Fibroblast of the aortic adventitia (primary cell): ENCODE measurements at regions not wholly inside any gene's neighbourhood (a gene's known extent, or its start where the extent isn't known, plus 50 kb on each side); places are given as distances from the start of the nearest gene placed in this dataset.

Experiments used
- DNase-seq: peaks from one replicate; pipeline ENCODE4 v3.0.0-alpha.2; 2010; ENCODE audit warnings: low read depth
- H3K4me3 ChIP-seq: 2 replicates; pipeline ENCODE4 v1.5.1; 2011; ENCODE audit warnings: low read depth, mild to moderate bottlenecking, control low read depth, low read length, moderate library complexity
- TF ChIP-seq, protein P1 (sequence below): IDR thresholded peaks from 2 replicates; pipeline ENCODE4 v1.5.1; 2011; ENCODE audit warnings: mild to moderate bottlenecking, low read length, control low read depth, inconsistent platforms; ENCODE audit not compliant: insufficient read depth

DNA sequence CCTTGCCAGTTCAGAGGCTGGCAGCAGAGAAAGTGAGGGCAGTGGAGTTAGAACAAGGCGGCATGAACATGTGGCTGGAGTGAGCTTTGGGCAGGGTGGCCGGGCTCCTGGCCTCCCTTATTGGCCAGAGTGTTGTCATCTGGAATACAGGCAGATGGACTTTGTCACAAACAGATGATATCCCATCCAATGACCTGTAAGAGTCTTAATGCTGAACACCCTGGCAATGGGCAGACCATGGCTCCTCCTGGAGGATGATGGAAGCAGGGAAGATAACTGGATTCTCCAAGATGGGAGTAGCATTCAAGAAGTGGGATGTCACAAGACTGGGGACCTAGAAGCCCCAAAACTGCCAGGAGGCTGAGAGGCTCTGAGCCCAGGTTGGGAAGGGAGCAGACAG lies 242.1 kb downstream of the MAFB start:
- TF ChIP-seq, protein P1, sequence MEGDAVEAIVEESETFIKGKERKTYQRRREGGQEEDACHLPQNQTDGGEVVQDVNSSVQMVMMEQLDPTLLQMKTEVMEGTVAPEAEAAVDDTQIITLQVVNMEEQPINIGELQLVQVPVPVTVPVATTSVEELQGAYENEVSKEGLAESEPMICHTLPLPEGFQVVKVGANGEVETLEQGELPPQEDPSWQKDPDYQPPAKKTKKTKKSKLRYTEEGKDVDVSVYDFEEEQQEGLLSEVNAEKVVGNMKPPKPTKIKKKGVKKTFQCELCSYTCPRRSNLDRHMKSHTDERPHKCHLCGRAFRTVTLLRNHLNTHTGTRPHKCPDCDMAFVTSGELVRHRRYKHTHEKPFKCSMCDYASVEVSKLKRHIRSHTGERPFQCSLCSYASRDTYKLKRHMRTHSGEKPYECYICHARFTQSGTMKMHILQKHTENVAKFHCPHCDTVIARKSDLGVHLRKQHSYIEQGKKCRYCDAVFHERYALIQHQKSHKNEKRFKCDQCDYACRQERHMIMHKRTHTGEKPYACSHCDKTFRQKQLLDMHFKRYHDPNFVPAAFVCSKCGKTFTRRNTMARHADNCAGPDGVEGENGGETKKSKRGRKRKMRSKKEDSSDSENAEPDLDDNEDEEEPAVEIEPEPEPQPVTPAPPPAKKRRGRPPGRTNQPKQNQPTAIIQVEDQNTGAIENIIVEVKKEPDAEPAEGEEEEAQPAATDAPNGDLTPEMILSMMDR, result no peak
- H3K4me3 ChIP-seq, result no peak overlapping the region
- DNase-seq, result no peak

DNA sequence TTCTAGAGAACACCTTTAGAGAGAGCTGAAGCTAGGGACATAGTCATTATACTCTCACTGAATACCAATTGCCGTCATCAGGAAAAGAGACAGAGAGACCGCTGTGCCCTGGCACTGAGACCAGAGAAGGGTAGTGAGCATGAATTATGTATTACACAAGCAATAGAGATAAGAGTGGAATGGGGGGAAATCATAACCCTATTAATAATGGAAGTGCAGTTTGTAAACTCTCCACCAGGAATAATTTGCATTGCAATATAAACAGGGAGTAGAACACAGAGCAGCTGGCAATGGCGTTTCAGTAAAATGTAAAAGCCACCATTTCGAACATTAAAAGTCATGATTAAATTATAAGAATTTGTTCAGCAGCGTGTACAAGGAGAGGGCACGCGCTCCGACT lies 244.5 kb downstream of the MAFB start:
- no peak overlapping the region for H3K4me3 ChIP-seq
- TF ChIP-seq, protein P1, result no peak
- no peak for DNase-seq

DNA sequence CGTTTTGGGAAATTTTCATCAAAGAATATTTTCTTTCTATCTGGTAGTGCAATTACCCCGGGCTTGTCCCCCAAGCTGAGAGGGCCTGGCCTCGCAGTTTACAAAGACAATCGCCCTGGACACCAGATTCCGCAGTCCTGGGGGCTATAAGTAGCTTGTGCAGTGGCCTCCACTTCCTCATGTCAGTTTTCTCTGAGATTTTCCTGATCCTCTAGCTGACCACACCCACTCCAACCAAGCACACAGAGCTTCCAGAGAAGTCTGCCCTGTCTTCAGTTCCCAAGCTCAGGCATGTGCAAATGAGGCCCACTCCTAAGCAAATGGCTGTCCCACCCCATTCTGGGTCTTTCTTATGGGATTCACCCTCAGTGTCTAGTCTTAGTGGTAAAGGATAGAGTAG lies 245.3 kb downstream of the MAFB start:
- TF ChIP-seq, protein P1, result no peak
- no peak overlapping the region for H3K4me3 ChIP-seq
- no peak for DNase-seq

DNA sequence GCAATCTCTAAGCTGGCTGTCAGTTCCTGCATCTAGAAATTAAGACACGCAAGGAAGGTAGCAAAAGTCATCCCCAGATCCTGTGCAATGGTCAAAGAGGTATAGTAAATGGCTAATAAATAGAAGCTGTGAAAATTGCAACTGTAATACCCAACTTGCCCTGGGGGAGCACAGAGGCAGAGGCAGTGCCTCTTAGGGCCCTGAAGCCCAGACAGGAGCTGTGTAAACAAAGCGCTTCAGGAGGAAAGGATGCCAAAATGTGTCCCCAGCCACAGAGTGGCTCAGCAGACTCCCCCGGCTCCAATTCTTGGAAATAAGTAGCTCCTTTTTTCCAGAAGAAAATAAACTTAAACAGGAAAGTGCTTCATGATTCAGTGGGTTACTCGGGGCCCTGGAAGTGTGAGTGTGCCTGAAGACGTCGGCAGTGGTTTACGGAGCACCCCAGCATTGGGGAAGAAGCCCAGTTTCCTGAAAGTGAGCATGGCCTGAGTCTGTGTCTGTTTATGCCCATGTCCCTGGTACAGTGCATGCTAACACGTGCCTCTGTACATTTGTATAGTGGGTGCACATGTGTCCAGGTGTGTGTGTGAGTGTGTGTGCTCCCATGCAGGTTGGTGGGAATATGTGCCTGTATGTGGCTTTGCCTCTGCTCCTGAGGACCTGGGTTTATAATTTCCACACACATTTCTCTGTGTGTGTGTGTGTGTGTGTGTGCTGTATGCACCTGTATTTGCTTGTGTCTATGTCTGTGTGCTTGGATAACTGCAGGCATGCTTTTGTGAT lies 246.7 kb downstream of the MAFB start:
- peak; percentile 1 for DNase-seq
- TF ChIP-seq, protein P1, result peak; percentile 15
- H3K4me3 ChIP-seq, result no peak overlapping the region

DNA sequence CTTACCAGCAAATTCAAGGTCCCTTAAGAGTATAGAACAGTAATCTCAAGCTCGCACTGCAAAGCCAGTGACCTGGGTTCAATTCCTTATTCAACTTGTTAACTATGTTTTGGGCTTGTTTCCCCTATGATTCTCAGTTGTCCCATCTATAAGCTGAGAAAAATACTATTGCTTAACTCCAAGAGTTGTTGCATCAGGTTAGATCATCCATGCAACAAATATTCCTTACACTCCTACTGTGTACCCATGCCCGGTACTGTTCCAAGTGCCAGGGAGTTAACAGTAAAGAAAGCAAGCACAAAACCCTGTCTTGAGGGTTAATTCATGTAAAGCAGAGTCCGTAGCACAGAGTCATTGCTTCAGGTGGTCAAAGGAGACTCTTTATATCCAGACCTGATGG lies 247.3 kb downstream of the MAFB start:
- no peak overlapping the region for H3K4me3 ChIP-seq
- TF ChIP-seq, protein P1, result no peak
- DNase-seq, result no peak

DNA sequence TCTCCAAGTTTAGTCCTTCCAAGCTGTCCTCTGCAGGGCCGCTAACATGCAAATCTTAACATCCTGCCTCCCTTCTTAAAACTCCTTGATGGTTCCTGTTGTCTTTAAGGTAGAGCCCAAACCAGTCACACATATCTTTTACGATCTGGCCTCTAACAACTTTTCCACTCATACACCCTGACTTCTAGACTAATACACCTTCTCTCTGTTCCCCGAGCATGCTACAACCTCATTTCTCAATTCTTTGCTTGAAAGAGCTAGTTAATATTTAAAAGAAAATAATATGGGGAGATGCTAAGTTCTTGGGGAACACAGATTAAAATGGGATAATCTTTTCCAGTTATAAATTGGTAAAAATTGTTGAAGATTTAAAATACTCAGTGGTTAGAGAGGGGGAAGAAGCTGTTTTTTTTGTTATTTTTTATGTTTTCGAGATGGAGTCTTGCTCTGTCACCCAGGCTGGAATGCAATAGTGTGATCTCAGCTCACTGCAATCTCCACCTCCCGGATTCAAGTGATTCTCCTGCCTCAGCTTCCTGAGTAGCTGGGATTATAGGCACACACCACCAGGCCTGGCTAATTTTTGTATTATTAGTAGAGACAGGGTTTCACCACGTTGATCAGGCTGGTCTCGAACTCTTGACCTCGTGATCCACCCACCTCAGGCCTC lies 250.7 kb downstream of the MAFB start:
- no peak for DNase-seq
- TF ChIP-seq, protein P1, result no peak
- H3K4me3 ChIP-seq, result no peak overlapping the region
